RWPE1 (cell line): ENCODE measurements at regions not wholly inside any gene's neighbourhood (a gene's known extent, or its start where the extent isn't known, plus 50 kb on each side); places are given as distances from the start of the nearest gene placed in this dataset.

ENCODE experiments used
- CTCF ChIA-PET: fragments of 350-600 bp; sonication (Branson Sonifier 250); formaldehyde crosslinking; extraction: SDS; loops from one replicate; lab custom pipeline; 2021; lab: Yijun Ruan, JAX
- POLR2A ChIA-PET: fragments of 400-600 bp; formaldehyde crosslinking; extraction: SDS; loops from one replicate; lab custom pipeline; 2020; ENCODE audit warnings: antibody characterized with exemption; ENCODE audit not compliant: low non-redundant PET; lab: Yijun Ruan, JAX
- DNase-seq: peaks from one replicate; pipeline ENCODE4 v3.0.0; 2012; ENCODE audit warnings: low spot score
- H3K27ac ChIP-seq: fragments of 450-650 bp; 2 replicates; pipeline ENCODE4 v1.5.1; 2017
- TF ChIP-seq, protein P1 (sequence below): fragments of 450-650 bp; conservative IDR thresholded peaks from 2 replicates; pipeline ENCODE4 v1.5.1; 2017; ENCODE audit warnings: low read depth, mild to moderate bottlenecking

GRCh38 chr2:175690113-175690837 is 311.8 kb downstream of the LNPK start:
- DNase-seq = peak; percentile 18
- no peak overlapping the region for H3K27ac ChIP-seq
- TF ChIP-seq, protein P1, sequence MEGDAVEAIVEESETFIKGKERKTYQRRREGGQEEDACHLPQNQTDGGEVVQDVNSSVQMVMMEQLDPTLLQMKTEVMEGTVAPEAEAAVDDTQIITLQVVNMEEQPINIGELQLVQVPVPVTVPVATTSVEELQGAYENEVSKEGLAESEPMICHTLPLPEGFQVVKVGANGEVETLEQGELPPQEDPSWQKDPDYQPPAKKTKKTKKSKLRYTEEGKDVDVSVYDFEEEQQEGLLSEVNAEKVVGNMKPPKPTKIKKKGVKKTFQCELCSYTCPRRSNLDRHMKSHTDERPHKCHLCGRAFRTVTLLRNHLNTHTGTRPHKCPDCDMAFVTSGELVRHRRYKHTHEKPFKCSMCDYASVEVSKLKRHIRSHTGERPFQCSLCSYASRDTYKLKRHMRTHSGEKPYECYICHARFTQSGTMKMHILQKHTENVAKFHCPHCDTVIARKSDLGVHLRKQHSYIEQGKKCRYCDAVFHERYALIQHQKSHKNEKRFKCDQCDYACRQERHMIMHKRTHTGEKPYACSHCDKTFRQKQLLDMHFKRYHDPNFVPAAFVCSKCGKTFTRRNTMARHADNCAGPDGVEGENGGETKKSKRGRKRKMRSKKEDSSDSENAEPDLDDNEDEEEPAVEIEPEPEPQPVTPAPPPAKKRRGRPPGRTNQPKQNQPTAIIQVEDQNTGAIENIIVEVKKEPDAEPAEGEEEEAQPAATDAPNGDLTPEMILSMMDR = peak; percentile 73
- ChIA-PET POLR2A (no interaction called here), CTCF (interaction anchor here (0.5 to 2.1 kb wide), 14 partner anchors 19 to 1144 kb away, joined by 3 to 11 read pairs (median 4); no protein-coding TSS in a partner anchor)

- CTCF ChIA-PET = interaction anchor here (1.2 kb wide), 1 partner anchor 409 kb away, joined by 4 read pairs; no protein-coding TSS in a partner anchor
Measured at GRCh38 chr2:175688243-175688642, 313.8 kb downstream of the LNPK start.

DNA sequence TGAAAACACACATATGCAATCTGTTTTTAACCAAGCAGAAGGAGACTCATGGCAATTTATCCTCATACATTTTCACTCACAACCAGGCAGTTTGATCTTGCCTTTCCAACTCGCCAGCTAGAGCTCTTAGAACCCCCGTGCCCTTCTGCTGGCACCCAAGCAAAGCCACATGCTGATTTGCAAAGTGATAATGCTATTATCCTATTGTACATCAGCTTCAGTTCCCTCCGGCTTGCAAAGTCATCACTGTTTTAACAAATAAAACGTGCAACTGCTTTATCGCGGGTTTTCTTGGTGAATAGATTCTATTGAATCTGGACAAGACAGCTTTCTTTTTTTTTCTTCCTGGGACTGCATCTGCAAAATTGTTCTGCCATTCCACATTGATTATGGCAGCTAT is 314.6 kb downstream of the LNPK start:
- DNase-seq = no peak
- TF ChIP-seq, protein P1 = no peak
- CTCF ChIA-PET = interaction anchor here (0.6 kb wide), 1 partner anchor 401 kb away, joined by 3 read pairs; no protein-coding TSS in a partner anchor
- no peak overlapping the region for H3K27ac ChIP-seq
- POLR2A ChIA-PET = no interaction called here

More at GRCh38 chr2:175688243-175688642, 313.8 kb downstream of the LNPK start:
- POLR2A ChIA-PET = no interaction called here
- no peak overlapping the region for H3K27ac ChIP-seq
- DNase-seq = no peak
- TF ChIP-seq, protein P1 = no peak

- TF ChIP-seq, protein P1 = no peak
- ChIA-PET CTCF (interaction anchor here (0.7 kb wide), 1 partner anchor 400 kb away, joined by 3 read pairs; no protein-coding TSS in a partner anchor), POLR2A (no interaction called here)
- no peak overlapping the region for H3K27ac ChIP-seq
- DNase-seq = no peak
Measured at GRCh38 chr2:175686002-175686401, 316.1 kb downstream of the LNPK start.

GRCh38 chr2:175684466-175684865 is 317.6 kb downstream of the LNPK start:
- ChIA-PET POLR2A (no interaction called here), CTCF (no interaction called here)
- DNase-seq = peak; percentile 3
- no peak overlapping the region for H3K27ac ChIP-seq
- TF ChIP-seq, protein P1 = no peak

DNA sequence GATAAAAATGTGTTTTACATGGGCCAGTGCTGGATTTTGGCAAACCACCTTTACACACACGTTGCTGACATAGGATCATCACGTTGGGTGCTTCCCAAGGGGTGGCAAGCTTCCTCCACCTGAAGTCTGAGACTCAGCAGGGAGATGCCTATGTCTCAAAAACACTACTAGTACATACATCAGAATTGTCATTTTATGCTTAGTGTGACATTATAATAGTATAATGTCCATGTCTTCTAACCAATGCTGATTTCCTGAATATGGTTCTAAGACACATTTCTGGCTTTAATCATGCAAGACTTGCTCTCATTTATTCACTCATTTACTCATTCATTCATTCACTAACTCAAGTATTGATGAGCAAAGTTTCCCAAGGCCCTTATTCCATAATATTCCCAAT is 322.3 kb downstream of the LNPK start:
- H3K27ac ChIP-seq = no peak overlapping the region
- no peak for DNase-seq
- POLR2A ChIA-PET = no interaction called here
- CTCF ChIA-PET = interaction anchor here (0.8 kb wide), 1 partner anchor 39 kb away, joined by 3 read pairs; no protein-coding TSS in a partner anchor
- TF ChIP-seq, protein P1 = no peak
